ENCODE measurements at regions not wholly inside any gene's neighbourhood (a gene's known extent, or its start where the extent isn't known, plus 50 kb on each side); places are given as distances from the start of the nearest gene placed in this dataset.

DNA sequence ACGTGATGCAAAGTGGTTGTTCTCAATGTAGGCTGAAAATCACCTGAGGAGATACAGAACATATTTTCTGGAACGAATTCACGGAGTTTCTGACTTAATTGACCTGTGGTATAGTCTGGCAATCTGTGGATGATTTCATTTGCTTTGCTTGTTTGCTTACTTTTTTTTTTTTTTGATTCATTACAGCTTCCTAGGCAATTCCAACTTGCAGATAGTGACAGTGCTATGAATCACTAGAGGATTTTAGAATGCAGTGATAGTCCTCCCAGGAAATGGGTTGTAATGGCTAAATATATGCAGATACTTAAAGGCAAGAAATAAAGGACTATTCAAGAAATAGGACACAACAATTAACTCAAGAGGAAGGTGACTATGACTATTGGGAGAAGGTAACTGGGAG lies 1378.1 kb upstream of the PRMT6 start:
- no peak for DNase-seq

DNA sequence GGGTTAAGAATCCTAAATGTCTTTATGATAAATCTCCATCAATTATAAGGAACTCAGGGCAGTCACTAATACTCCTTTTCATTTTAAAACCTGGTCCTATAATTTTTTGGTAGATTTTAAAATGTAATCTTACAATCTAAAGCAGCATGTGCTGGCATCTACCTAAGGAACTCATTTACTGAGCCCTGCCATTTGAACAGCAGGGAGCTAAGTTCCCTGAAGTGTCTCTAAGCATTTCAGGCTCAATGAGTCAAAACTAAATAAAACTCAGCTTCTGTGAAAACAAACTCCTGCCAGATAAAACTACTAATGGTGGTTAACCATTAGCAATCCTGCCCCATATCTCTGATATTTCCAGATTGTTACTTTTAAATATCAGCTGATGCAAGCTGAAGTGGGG lies 1371.8 kb upstream of the PRMT6 start:
- DNase-seq = no peak

DNA sequence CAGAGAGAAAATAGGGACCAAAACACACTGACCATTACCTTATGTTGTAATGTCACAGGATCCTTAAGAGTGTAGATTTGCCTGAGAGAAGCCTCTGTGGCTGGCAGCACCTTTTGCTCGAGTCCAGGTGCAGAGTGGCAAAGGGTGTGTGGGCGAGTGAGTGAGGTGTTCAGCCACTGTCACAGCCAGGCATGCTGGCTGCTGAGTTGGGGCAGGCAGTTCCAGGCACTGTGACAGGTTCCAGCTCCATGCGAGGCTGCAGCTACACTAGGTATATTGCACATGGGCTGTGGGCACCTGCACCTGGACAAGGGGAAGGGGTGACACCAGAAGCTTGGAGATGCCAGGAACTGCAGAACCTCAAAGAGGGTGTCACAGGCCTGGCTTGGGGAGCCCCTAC lies 1370.4 kb upstream of the PRMT6 start:
- no peak for DNase-seq

DNA sequence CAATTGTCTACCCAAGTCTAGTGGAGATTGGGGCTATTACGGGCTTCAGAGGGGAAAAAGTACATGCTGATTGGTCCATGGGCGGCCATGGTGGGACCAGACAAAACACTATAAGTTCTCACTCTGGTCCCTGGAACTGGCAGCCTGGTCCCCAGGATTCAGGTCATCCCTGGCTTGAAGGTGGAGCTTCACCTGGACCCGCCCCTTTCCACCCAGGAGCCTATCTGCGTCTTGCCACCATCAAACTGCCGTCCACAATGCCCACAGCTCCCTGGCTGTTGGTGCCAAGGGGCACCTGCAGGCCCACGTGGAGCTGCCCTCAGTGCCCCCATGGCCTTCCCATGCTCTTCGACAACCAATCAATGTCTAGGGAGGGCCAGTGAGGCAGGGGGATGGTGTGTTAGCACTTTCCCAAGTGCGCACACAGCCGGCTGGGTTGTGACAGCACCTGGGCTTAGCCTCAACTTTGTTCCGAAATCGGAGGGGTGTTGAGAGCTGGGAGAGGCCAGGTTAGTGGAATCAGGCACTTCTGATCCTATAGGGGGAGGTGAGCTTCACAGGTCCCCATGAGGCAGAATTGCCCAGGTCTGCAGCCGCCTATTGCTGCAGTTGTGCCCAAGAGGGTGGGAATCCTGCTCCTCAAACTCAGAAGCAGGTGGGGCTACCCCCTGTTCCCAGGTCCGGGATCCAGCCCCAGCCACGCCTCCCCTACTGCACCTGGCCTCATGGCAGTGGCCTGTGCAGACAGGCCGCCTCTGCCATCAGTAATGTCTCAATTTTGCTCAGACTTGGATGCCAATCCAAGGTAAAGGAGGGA lies 1369.4 kb upstream of the PRMT6 start:
- no peak for DNase-seq

DNA sequence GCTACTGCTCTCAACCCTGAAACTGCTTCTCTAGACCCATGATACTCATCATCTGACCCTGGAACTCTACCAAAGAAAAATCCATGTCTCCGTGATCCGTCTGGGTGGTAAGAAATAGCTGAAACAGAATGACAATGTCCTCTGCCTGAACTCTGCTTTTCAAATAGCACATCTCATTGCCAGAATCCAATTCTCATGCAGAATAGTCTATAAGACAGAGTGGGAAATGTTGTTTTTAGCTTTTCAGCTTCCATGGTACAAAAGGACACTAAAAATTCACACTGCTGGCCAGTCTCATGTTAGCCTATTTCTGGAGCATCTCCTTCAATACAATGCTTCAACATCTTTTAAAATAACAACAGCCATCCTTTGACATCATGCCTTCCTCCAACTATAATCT lies 1355.8 kb upstream of the PRMT6 start:
- no peak for DNase-seq

DNA sequence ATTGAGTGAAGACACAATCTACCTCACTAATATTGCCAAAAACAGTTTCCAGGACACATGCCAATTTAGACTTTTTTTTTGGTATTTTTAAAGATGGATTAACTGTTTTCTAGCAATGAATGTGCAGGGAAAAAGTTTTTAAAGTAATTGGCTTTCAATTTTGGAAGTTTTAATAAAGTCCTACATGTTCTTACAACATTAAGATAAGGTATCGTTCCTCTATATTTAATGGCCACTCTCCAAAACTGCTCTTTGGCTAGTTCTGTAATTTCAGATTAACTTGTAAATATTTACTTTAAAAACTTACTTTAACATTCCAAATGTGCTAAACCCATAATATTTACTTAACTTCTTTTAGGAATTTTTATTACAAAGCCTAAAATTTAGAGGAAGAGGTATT lies 1332.2 kb upstream of the PRMT6 start:
- no peak for DNase-seq

DNA sequence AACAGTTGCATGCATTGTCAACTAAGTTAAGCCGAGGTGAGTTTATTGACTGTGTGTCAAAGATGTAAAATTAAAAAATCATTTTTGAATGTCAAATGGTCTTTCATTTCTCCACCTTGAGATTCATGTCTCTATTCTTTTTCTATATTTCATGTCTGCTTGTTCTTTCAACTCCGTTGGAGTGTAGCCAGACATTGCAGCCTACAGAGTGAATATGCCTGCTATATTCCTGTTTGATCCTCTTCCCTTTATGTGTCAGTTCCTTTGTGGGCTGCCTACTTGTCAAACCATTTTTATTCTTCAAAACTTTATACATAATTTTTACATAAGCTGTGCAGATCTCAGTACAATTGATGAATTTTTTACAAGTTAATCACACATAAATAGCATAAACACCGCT lies 1325.8 kb upstream of the PRMT6 start:
- no peak for DNase-seq

DNA sequence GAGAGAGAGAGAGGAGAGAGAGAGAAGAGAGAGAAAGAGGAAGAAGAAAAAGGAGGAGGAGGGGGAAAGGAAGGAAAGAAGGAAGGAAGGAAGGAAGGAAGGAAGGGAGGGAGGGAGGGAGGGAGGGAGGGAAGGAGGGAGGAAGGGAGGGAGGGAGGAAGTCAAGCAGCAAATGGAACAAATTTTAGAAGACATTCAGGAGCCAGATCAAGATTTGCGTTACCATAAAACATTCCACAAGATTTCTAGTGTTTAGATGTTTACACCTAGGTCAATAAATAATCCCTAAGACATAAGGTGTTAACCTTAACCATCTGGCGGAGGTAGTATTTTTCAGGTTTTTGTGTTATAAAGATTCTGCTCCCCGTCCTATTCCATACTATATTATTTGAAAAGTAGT lies 1320.1 kb upstream of the PRMT6 start:
- DNase-seq = no peak

DNA sequence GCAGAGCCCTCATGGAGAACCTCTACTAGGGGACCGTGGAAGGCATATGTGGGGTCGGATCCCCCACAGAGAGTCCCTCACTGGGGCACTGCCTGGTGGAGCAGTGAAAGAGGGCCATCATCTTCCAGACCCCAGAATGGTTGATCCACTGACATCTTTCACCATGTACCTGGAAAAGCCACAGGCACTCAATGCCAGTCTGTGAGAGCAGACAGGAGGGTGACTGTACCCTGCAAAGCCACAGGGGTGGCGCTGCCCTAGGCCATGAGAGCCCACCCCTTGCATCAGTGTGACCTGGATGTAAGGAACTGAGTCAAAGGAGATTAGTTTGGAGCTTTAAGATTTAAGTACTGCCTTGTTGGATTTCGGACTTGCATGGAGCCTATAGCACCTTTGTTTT lies 1276.7 kb upstream of the PRMT6 start:
- no peak for DNase-seq

DNA sequence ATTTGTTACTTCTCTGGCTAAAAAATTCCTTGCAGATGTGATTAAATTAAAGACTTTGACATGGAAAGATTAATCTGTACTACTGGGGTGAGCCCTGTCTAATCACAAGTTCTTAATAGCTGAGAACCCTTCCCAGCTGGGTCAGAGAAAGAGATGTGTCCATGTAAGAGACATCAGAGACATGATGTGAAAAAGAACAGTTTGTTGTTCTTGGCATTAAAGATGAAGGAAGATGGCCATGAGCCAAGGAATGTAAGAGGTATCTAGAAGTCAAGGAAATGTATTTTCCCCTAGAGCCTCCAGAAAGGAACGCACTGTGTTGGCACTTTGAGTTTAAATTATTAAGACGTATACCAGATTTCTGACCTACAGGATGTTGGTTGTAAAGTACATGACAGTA lies 1271.5 kb upstream of the PRMT6 start:
- no peak for DNase-seq

DNA sequence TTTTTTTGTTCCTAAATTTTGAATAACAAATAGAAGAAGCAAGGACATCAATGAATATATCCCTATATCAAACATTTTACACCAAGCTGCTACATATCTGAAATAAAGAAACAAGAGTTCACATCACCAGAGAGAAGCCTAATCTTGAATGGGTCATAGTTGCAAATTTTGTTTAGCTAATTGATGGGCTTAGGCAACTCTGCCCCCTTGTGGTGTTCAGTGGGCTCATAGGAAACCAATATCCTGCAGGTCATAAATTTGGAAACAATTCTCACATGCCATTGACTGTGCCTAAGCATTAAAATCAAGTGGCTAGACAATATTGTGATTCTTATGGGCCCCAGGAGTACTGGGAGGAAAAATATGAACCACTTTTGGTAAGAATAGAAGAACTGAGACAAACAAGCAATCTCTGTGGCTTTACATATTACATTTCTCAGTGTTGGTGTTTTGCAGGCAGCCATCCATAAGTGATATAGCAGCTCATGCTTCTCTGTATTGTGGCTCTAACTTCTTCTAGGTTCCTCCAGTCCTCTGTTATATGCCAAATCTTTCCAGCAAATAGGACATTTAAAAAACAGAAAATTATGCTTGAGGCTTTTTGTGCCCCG lies 1262.8 kb upstream of the PRMT6 start:
- peak; percentile 36 for DNase-seq

DNA sequence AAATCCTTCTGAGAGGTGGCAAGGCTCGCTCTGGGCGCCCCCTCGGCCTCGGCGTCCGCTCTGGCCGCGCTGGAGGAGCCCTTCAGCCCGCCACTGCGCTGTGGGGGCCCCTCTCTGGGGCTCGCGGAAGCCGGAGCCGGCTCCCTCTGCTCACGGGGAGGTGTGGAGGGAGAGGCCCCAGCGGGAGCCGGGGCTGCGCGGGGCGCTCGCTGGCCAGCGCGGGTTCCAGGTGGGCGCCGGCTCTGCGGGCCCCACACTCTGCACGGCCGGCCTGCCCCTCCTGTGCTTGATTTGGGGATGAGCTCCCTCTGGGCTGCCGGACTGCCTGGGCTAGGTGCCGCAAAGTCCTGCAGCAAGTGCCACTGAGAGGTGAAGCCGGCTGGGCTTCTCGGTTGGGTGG lies 1260.7 kb upstream of the PRMT6 start:
- DNase-seq = no peak

DNA sequence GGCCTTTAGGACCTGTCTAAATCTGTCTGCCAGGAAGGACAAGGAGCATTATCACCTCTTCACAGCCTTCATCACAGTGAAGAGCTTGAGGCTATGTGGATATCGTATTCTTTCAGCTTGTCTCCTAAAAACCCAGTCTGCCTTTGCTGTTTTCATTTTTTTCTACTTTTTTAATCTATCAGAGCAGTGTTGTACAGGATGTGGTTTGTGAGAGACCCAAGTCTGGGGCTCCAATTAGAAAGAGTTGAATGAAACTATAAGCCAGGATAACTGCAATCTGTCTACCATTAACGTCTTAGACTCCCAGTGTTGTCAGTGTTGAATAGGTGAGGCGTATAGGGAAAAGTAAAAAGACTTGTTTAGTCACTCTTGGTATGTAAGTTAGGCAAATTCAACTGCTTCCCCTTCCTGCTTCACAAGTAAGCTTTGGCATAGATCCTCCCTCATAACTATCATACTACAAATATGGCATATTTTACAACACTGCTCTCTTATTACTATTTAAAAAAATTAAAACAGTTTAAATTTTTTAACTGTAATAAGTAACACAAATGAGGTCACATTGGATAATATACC lies 1225.8 kb upstream of the PRMT6 start:
- no peak for DNase-seq

DNA sequence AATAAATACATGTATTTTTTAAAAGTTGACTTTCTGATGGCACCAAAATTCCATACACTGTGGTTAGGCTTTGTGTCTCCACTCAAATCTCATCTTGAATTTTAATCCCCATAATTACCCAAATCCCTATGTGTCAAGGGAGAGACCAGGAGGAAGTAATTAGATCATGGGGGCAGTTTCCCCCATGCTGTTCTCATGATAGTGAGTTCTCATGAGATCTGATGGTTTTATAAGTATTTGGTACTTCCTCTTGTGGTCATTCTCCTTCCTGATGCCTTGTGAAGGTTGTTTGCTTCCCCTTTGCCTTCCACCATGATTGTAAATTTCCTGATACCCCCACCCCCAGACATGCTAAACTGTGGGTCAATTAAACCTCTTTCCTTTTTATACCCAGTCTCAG lies 1218.4 kb upstream of the PRMT6 start:
- no peak for DNase-seq

DNA sequence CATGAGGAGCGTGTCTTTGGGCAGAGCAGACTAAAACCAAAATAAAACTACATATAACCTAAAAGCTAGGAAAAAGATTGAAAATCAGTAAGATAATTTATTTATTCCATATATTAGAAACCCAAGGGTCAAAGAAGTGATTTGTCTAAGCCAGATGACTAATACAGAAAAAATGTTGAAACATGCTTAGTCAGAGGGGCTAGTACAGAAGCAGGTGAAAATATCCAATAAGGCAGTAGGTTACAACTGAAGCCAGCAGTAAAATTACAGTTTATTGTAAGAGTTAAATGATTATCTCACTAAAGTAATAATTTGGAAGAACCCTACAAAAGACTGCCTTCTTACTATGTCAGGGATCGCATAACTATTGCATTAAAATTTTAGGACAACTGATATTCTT lies 1190.9 kb upstream of the PRMT6 start:
- no peak for DNase-seq

DNA sequence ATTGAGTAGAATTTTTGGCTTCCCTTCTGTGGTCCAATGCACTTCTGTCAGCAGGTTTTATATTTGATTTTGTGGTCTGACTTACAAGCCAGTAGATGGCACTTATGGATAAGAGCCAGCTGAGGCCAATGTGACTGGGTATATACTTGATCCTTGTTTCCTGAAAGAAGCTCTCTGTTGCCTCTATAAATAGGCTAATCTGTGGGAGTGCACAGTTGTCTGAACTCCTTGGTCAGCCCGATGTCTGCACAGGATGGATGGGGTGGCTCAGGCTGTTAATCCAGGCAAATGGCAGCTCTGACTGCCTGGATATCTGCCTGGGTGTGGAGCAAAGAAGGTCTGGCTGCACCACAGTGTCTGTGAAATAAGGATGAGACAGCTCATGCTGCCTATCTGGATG lies 1183.7 kb upstream of the PRMT6 start:
- no peak for DNase-seq

DNA sequence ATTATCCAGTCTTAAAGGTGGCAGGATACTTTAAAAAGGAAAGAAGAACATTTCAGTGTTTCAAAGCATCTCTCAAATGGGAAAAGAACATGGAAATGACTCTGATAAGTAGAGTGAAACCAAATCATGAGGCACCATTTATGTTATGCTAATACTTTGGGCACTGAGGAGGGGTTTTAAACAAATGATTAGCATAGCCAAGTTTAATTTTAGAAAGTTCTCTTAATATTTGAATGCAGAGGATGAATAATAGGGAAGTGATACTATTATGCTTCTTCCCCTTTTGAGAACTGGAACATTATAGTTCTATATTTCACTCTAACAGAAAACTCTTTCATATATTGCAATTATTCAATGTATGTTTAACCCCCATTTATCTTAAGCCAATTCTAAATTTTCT lies 1181.9 kb upstream of the PRMT6 start:
- DNase-seq = no peak

DNA sequence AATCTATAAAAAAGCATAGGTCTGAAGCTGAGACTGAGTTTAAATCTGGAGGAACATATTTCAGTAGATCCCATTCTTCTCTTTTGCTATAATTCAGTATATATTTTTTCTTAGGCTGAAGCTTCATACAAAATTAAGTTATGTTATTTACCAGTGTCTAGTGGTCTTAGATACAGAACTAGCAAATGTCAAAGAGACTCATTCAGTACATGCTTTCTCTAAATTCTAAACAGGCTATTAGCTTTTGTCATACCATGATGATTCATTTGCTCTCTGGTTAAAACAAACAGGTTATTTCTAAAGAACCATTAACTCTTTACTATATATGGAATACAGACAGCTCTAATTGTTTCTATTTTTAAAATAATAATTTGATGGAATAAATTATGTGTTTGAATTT lies 1170.2 kb upstream of the PRMT6 start:
- DNase-seq = no peak

DNA sequence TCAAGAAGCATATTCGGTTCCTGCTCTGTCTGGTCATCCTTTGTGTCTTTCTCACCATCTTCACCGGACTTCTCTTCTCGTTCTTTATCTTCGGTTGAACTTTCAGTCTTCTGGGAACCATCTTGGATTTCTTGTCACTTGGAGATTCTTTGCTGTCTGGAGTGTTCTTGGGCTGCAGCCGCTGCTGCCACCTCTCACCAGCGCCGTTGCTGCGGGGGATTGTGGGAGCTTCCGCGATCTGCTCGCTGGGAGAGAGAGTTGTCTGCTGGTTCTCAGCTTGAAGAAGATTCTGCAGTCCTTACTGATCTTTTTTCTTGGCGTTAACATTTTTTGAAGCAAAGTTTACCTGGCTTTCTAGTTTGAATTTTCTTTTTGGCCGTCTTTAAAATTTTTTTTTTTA lies 1165.2 kb upstream of the PRMT6 start:
- DNase-seq = no peak

DNA sequence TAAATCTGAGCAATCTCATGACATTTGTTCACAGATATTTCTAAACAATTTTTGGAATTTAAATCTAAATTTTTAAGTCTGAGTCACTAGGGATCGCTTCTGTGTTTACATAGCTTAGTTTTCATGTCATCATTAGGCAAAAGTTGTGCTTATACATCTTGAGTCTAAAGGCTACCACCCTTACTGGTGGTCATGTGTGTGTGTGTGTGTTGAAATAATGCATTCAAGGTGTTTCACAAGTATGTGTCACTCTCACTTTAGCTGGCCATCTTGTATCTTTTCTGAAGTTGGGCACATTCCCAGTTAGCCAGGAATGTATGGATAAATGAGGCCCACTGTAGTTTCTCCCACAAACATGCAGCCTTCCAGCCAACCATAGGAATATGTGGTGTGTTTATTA lies 1162.5 kb upstream of the PRMT6 start:
- DNase-seq = no peak

DNA sequence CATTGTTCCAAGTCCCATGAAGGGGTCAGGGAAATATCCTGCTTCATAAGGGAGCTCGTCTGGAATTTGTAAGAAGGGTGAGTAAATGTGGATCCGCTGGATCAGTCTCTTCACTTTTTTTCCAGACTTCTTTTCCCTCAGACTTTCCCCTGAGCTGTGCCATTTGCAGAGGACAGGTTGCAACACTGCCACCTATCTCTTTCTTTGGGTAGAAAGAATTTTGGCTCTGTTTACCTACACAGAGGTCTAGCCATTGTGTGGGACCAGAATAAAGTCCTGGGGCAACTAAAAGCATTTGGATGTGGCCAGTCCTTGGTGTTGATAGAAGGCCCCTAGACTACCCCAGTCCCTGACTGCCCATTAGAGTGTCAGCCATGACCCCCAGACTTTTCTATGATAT lies 1146.7 kb upstream of the PRMT6 start:
- no peak for DNase-seq

DNA sequence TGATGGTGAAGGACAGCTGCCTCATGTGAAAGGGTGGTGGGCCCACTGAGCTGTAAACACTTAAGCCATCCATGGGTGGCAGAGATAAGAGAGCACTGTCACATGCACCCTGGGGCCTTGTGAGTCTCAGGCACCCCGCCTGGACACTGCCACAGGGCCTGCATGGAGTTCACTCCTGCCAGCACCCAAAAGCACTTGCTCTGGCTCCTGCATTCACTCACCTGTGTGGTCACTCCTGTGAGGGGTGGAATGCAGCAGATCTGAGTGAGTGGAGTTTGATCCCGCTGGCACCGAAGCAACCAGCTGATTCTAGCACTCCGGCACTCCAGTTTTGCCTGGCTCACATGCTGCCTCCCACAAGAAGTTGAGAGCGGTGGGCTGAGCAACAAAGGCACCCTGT lies 1142.1 kb upstream of the PRMT6 start:
- DNase-seq = no peak

DNA sequence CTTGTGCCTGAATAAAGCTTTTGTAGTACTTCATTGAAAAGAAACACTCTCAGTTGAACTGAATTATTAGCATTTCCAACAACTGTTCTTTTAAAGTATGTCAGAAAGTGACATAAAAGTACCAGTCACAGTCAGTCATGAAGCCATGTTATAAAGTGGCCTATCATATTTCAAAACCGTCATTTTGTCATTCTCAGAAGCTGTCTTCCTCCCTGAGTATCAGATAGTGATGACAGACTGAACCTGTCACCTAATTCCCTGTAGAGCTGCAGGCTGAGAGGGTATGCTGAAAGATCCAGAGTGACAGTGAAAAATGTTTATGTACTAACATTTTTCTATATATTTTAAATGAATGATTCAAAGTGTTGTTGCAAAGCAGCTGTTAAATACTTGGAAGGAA lies 1121.7 kb upstream of the PRMT6 start:
- DNase-seq = no peak

DNA sequence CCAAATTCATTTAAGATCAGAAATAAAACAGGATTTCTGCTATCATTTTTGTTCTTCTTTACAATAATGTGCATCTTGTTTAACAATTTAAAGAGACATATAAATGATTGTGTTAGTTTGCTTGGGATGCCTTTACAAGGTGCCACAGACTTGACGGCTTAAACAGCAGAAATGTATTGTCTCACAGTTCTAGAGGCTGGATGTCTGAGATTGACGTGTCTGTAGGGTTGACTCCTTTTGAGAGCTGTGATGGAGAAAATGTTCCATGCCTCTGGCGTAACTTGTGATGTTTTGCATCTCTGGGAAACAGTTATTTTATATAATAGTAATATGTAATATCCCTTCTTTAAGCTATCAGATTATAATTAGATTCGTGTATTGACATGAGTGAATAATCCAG lies 1091.6 kb upstream of the PRMT6 start:
- DNase-seq = no peak

DNA sequence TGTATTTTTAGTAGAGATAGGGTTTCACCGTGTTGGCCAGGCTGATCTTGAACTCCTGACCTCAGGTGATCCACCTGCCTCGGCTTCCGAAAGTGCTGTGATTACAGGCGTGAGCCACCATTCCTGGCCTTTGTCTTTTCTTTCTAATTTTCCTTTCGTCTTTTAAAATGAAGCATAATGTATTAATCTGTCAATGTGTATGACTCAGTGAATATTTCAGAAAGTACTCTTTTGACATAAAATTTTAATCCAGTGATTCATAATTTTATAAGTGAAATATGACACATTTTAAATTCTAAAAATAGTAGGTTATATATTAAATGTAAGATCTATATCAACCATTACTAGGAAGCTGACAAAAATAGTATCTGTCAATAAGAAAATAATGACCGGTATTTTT lies 1059.0 kb upstream of the PRMT6 start:
- no peak for DNase-seq

Data from NCI-H526 treated with DMSO at 0.1 percent for 48 hours (cell line).